GM13976 (cell line): ENCODE measurements at regions not wholly inside any gene's neighbourhood (a gene's known extent, or its start where the extent isn't known, plus 50 kb on each side); places are given as distances from the start of the nearest gene placed in this dataset.

Experiments
- DNase-seq: peaks from one replicate; pipeline ENCODE4 v3.0.0; 2012; ENCODE audit warnings: low spot score
- CTCF ChIP-seq: IDR thresholded peaks from 2 replicates; pipeline ENCODE4 v1.5.1; 2012; ENCODE audit warnings: borderline replicate concordance, mild to moderate bottlenecking; ENCODE audit not compliant: insufficient read depth; ENCODE audit errors: extremely low read depth, missing control alignments, control extremely low read depth
- in situ Hi-C: fragments of 300-500 bp; cut with MboI; formaldehyde crosslinking; loops from one replicate; pipeline ENCODE4 v1.12.0; 2022; ENCODE audit warnings: low sequenced_read_pairs, mixed read lengths, inconsistent platforms; ENCODE audit not compliant: unreplicated experiment

- in situ Hi-C loops = no loop called here
- TF ChIP-seq CTCF = no peak
- no peak for DNase-seq
Measured at GRCh38 chr15:62641825-62642224, 400.7 kb upstream of the TPM1 start.

GRCh38 chr15:62643572-62643971, 399.0 kb upstream of the TPM1 start:
- TF ChIP-seq CTCF = no peak
- in situ Hi-C loops = no loop called here
- DNase-seq = no peak

GRCh38 chr15:62644216-62644888, 398.2 kb upstream of the TPM1 start:
- no peak for DNase-seq
- in situ Hi-C loops = no loop called here
- TF ChIP-seq CTCF = no peak

GRCh38 chr15:62644889-62645742, 397.4 kb upstream of the TPM1 start:
- in situ Hi-C loops = no loop called here
- DNase-seq = no peak
- no peak for TF ChIP-seq CTCF

- no peak for DNase-seq
- in situ Hi-C loops = no loop called here
- no peak for TF ChIP-seq CTCF
Measured at GRCh38 chr15:62647202-62647842, 395.2 kb upstream of the TPM1 start.

GRCh38 chr15:62647843-62648505, 394.6 kb upstream of the TPM1 start:
- no peak for DNase-seq
- in situ Hi-C loops = no loop called here
- TF ChIP-seq CTCF = no peak
